Right ventricle myocardium superior (tissue), 1 donor: ENCODE measurements at regions not wholly inside any gene's neighbourhood (a gene's known extent, or its start where the extent isn't known, plus 50 kb on each side); places are given as distances from the start of the nearest gene placed in this dataset.
A peak's percentile ranks its signal among the peaks of the same experiment; 100 is the strongest.
"Not testable (repeated sequence)": the region's sequence is repeated elsewhere in the genome, so short reads cannot be mapped to it uniquely, and the experiment has no call there.

Experiments
- ATAC-seq: fragments of 200-7000 bp; cut with Tn5 transposase; one replicate; pipeline ENCODE4 v1.9.1; 2020; ENCODE audit warnings: mild to moderate bottlenecking; ENCODE audit not compliant: poor library complexity
- DNase-seq: peaks from one replicate; pipeline ENCODE4 v3.0.0-alpha.2; 2020
- intact Hi-C: fragments of 100-400 bp; cut with DNase I; formaldehyde crosslinking; loops from one replicate; pipeline ENCODE4 v1.11.2; 2022
- donor health status: DM: no; HTN: yes; CAD: no; lungs with severe emphysema.

DNA sequence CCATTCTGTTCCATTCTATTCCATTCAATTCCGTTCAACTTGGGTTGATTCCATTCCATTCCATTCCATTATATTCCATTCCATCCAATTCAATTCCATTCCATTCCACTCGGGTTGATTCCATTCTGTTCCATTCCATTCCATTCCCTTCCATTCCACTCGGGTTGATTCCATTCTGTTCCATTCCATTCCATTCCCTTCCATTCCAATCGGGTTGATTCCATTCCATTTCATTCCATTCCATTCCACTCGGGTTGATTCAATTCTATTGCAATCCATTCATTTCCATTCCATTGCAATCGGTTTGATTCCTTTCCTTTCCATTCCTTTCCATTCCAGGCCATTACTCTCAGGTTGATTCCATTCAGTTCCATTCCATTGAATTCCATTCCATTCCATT is 1138.4 kb downstream of the RPIA start:
- ATAC-seq: peak; percentile 34
- DNase-seq: no peak
- intact Hi-C loops: no loop called here

GRCh38 chr2:89830341-89831218 is 1139.1 kb downstream of the RPIA start:
- intact Hi-C loops, DNase-seq: not testable (repeated sequence)
- ATAC-seq: peak; percentile 80

DNA sequence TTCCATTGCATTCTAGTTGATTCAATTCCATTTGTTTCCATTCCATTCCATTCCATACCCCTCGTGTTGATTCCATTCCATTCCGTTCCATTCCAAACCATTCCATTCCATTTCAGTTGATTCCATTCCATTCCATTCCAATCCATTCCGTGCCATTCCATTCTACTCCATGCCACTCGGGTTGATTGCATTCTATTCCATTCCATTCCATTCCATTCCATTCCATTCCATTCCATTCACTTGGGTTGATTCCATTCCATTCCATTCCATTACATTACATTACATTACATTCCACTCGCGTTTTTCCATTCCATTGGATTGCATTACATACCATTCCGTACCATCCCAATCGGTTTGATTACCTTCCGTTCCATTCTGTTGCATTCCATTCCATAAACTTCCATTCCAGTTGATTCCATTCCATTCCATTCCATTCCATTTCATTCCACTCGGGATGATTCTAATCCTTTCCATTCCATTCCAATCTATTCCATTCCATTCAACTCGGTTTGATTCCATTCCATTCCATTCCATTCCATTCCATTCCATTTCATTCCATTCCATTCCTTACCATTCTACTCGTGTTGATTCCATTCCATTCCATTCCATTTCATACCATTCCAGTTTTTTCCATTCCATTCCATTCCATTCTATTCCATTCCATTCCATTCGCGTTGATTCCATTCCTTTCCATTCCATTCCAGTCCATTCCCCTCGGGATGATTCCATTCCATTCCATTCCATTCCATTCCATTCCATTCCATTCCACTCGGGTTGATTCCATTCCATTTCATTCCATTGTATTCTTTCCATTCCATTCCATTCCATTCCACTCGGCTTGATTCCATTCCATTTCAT is 1140.4 kb downstream of the RPIA start:
- intact Hi-C loops: no loop called here
- no peak for ATAC-seq
- no peak for DNase-seq

- peak; percentile 71 for ATAC-seq
- intact Hi-C loops: no loop called here
- no peak for DNase-seq
These were observed 1141.8 kb downstream of the RPIA start for GRCh38 chr2:89833116-89833779.

GRCh38 chr2:89833780-89834117 is 1142.3 kb downstream of the RPIA start:
- DNase-seq (no peak), ATAC-seq (no peak)
- intact Hi-C loops: no loop called here

- intact Hi-C loops: no loop called here
- ATAC-seq: no peak
- DNase-seq: no peak
These were observed 1142.8 kb downstream of the RPIA start for GRCh38 chr2:89834306-89834705.

- peak; percentile 85 for ATAC-seq
- DNase-seq, intact Hi-C loops: not testable (repeated sequence)
These were observed 1144.9 kb downstream of the RPIA start for GRCh38 chr2:89836326-89836725.

GRCh38 chr2:89837962-89838625 is 1146.6 kb downstream of the RPIA start:
- ATAC-seq: peak; percentile 44
- intact Hi-C loops: no loop called here

DNA sequence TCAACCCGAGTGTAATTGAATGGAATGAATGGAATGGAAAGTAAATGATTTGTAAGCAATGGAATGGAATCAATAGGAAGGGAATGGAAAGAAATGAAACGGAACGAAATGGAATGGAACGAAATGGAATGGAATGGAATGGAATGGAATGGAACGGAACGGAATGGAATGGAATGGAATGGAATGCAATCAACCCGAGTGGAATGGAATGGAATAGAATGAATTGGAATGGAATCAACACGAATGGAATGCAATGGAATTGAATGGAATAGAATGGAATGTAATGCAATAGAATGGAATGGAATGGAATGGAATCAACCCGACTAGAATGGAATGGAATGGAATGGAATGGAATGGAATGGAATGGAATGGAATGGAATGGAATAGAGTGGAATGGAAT is 1148.7 kb downstream of the RPIA start:
- DNase-seq, intact Hi-C loops: not testable (repeated sequence)
- ATAC-seq: peak; percentile 58

More at GRCh38 chr2:89837962-89838625, 1146.6 kb downstream of the RPIA start:
- no peak for DNase-seq

- intact Hi-C loops, DNase-seq: not testable (repeated sequence)
- peak; percentile 59 for ATAC-seq
These were observed 1149.5 kb downstream of the RPIA start for GRCh38 chr2:89840781-89841475.

- intact Hi-C loops: no loop called here
- ATAC-seq (no peak), DNase-seq (no peak)
These were observed 1150.0 kb downstream of the RPIA start for GRCh38 chr2:89841476-89841840.

GRCh38 chr2:89842180-89842908 is 1150.9 kb downstream of the RPIA start:
- intact Hi-C loops: no loop called here
- DNase-seq (peak; percentile 27), ATAC-seq (no peak)

GRCh38 chr2:89844221-89844943 is 1152.9 kb downstream of the RPIA start:
- DNase-seq (peak; percentile 30), ATAC-seq (no peak)
- intact Hi-C loops: no loop called here

- DNase-seq (no peak), ATAC-seq (no peak)
- intact Hi-C loops: no loop called here
These were observed 1154.1 kb downstream of the RPIA start for GRCh38 chr2:89845532-89845931.

GRCh38 chr2:89848114-89848513 is 1156.6 kb downstream of the RPIA start:
- no peak for DNase-seq
- ATAC-seq: no peak
- intact Hi-C loops: no loop called here

DNA sequence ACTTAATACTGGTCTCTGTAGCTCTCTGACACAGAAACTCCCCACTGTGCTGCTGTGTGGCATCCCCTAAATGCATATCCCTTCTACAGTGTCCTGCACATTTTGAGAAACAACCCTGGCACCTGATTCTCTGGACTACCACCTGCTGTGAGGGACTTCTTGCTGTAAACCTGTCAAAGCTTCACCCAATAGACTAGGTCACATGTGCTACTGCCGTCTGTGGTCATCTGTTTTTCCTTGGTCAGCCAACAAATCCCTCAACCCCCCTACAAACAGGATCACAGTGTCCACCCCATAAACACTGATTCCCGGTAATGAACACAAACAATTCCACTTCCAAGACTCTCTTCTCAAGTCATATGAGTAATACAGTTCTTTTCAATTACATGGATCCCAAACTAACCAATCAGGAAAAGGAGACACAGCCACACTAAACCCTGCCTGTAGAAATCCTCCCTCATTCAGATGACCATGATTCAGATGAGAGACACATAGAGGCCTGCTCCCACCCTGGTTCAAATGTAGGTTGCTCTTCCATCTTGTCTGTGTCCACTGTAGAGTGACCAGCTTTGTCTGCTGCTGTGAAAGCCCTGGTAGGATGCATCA is 1157.4 kb downstream of the RPIA start:
- intact Hi-C loops: no loop called here

GRCh38 chr2:89849731-89850130 is 1158.3 kb downstream of the RPIA start:
- intact Hi-C loops: no loop called here
- no peak for DNase-seq
- ATAC-seq: no peak

More for the DNA sequence above, 1157.4 kb downstream of the RPIA start:
- DNase-seq (no peak), ATAC-seq (no peak)
